ENCODE measurements at regions not wholly inside any gene's neighbourhood (a gene's known extent, or its start where the extent isn't known, plus 50 kb on each side); places are given as distances from the start of the nearest gene placed in this dataset.

DNA sequence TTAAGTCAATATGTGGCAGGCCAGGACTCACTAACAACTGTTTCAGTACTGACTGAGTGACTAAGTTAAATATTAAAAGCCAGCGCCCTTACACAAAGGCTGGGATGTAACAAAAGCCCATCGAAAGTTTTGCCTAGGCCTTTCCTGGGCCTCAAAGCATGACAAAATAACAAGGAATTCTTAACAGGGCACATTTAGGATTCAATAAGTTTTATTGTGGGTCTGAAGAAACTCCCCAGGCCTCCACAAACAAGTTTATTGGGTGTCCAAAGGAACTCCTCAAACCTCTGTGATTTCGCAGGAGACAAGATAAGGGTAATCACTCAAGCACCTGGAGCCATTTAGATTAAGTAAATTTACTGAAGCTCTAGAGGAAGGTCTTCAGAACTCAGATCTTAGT lies 130.7 kb upstream of the SGCG start:
- no peak for TF ChIP-seq RAD21 (IDR thresholded peaks at IDR 0.05 in 1 of 2, conservative IDR thresholded peaks at IDR 0.05 in 1 of 2; ENCODE audit: low read depth in 2 of 2, low read length in 2 of 2)
- TF ChIP-seq RXRA (IDR thresholded peaks at IDR 0.05; ENCODE audit: insufficient read depth, low read depth, low read length), result no peak
- no peak for TF ChIP-seq EZH2 (IDR thresholded peaks at IDR 0.05; ENCODE audit: low read depth, low read length, severe bottlenecking)
- no peak for TF ChIP-seq ZNF274 (IDR thresholded peaks at IDR 0.05; ENCODE audit: borderline replicate concordance, extremely low read depth, low read length)
- TF ChIP-seq, protein P1, sequence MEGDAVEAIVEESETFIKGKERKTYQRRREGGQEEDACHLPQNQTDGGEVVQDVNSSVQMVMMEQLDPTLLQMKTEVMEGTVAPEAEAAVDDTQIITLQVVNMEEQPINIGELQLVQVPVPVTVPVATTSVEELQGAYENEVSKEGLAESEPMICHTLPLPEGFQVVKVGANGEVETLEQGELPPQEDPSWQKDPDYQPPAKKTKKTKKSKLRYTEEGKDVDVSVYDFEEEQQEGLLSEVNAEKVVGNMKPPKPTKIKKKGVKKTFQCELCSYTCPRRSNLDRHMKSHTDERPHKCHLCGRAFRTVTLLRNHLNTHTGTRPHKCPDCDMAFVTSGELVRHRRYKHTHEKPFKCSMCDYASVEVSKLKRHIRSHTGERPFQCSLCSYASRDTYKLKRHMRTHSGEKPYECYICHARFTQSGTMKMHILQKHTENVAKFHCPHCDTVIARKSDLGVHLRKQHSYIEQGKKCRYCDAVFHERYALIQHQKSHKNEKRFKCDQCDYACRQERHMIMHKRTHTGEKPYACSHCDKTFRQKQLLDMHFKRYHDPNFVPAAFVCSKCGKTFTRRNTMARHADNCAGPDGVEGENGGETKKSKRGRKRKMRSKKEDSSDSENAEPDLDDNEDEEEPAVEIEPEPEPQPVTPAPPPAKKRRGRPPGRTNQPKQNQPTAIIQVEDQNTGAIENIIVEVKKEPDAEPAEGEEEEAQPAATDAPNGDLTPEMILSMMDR (IDR thresholded peaks at IDR 0.05; ENCODE audit: control extremely low read depth in 1 of 3, insufficient read depth in 1 of 3, low read depth in 1 of 3, low read length in 3 of 3), result no peak
- no peak for TF ChIP-seq CHD2 (IDR thresholded peaks at IDR 0.05; ENCODE audit: low read length)
